ENCODE measurements at regions not wholly inside any gene's neighbourhood (a gene's known extent, or its start where the extent isn't known, plus 50 kb on each side); places are given as distances from the start of the nearest gene placed in this dataset.

- no peak for TF ChIP-seq PML (IDR thresholded peaks at IDR 0.05; ENCODE audit: low read length)
Measured at GRCh38 chr3:76961284-76961683, 78.6 kb upstream of the ROBO2 start (continued).

DNA sequence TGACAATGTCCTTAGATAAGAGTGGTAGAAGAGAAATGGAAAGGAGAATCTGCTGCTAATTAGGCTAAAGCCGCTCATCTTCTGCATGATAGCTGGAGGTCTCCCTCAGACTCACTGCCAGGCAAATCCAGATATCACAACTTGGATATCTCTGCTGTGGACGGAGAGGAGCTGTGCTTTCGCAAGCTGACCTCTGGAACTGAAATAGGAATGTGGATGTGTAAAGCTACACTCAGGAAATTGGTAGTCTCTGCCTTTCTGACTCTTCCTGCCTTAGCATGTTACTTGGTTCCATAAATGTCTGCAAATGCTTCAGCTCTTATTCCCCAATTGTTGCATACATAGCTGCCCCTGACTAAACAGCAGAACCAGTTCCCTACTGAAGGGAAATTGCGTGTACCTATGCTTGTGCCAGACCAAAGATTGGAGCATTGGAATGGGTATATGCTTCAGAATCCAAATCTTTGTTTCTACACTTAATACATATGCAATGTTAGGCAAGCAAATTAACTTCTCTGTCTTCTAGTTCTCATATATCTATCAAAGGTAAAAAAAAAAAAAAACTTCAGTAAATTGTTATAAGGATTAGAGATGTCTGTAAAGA is 74.7 kb upstream of the ROBO2 start:
- RAD21 ChIA-PET (ENCODE audit: unreplicated experiment), result no interaction called here
- Histone ChIP-seq H3K27ac (ENCODE audit: control insufficient read depth, insufficient read depth) (no peak overlapping the region), H2AFZ (ENCODE audit: control insufficient read depth, low read depth, low read length) (no peak overlapping the region), H3K4me1 (ENCODE audit: control insufficient read depth, insufficient read depth, low read length) (no peaks in the 10 kb centered on the region), H3K4me3 (no peak overlapping the region), H3K36me3 (ENCODE audit: control insufficient read depth in 2 of 2, insufficient read depth in 2 of 2, low read length in 1 of 2) (no peaks in the 10 kb centered on the region), H3K4me2 (ENCODE audit: control insufficient read depth, insufficient read depth) (no peak overlapping the region), H3K9me3 (replicated peaks; ENCODE audit: control insufficient read depth, insufficient read depth, low read length) (no peaks in the 10 kb centered on the region), H4K20me1 (ENCODE audit: control insufficient read depth, insufficient read depth) (no peaks in the 10 kb centered on the region), H3K27me3 (replicated peaks in 1 of 2; ENCODE audit: control insufficient read depth in 2 of 2, insufficient read depth in 2 of 2, low read length in 1 of 2) (no peaks in the 10 kb centered on the region), H3K79me2 (ENCODE audit: control insufficient read depth, insufficient read depth, low read length) (no peaks in the 10 kb centered on the region), H3K9ac (ENCODE audit: control insufficient read depth, insufficient read depth, low read length) (no peak overlapping the region)
- POLR2A ChIA-PET, result no interaction called here
- WGBS (ENCODE audit: insufficient coverage, insufficient replicate concordance, low lambda C conversion rate, missing lambda C conversion rate), result 10% methylated on average over 4 of the region's 4 CpGs
- no peak for FAIRE-seq
- no peak for DNase-seq (ENCODE audit: low read depth, low spot score)
- ATAC-seq, result no peak
- no TSS peak for BruUV-seq (replicated peaks)
- in situ Hi-C loops (cut with MboI), result no loop called here
- SMC1A ChIA-PET (ENCODE audit: uncharacterized antibody, unreplicated experiment), result interaction anchor here (1.4 kb wide), 1 partner anchor 32 kb away, joined by 3 read pairs; no protein-coding TSS in a partner anchor
- intact Hi-C loops (cut with micrococcal nuclease; ENCODE audit: unreplicated experiment), result no loop called here
- CTCF ChIA-PET, result interaction anchor here (1.5 kb wide), 1 partner anchor 55 kb away, joined by 3 read pairs; no protein-coding TSS in a partner anchor
- TF ChIP-seq E2F8 (IDR thresholded peaks at IDR 0.05; ENCODE audit: low read depth, partially characterized antibody) (no peak), ZSCAN29 (IDR thresholded peaks at IDR 0.05) (no peak), NKRF (conservative IDR thresholded peaks at IDR 0.05) (no peak), CBFB (IDR thresholded peaks at IDR 0.05; ENCODE audit: low read depth) (no peak), E4F1 (IDR thresholded peaks at IDR 0.05; ENCODE audit: borderline replicate concordance, partially characterized antibody) (no peak), RELA (IDR thresholded peaks at IDR 0.05; ENCODE audit: borderline replicate concordance, partially characterized antibody) (no peak), HDAC6 (IDR thresholded peaks at IDR 0.05; ENCODE audit: unreplicated experiment) (no peak), ZNF384 (IDR thresholded peaks at IDR 0.05; ENCODE audit: borderline replicate concordance, low read depth, low read length) (no peak), TCF12 (IDR thresholded peaks at IDR 0.05; ENCODE audit: low read depth, low read length) (no peak), NRF1 (conservative IDR thresholded peaks at IDR 0.05; ENCODE audit: low read depth, low read length) (no peak), TBL1XR1 (IDR thresholded peaks at IDR 0.05; ENCODE audit: low read depth, low read length) (no peak), BRCA1 (IDR thresholded peaks at IDR 0.05; ENCODE audit: low read depth, low read length) (no peak)
- TF ChIP-seq, protein P1, sequence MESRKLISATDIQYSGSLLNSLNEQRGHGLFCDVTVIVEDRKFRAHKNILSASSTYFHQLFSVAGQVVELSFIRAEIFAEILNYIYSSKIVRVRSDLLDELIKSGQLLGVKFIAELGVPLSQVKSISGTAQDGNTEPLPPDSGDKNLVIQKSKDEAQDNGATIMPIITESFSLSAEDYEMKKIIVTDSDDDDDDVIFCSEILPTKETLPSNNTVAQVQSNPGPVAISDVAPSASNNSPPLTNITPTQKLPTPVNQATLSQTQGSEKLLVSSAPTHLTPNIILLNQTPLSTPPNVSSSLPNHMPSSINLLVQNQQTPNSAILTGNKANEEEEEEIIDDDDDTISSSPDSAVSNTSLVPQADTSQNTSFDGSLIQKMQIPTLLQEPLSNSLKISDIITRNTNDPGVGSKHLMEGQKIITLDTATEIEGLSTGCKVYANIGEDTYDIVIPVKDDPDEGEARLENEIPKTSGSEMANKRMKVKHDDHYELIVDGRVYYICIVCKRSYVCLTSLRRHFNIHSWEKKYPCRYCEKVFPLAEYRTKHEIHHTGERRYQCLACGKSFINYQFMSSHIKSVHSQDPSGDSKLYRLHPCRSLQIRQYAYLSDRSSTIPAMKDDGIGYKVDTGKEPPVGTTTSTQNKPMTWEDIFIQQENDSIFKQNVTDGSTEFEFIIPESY (IDR thresholded peaks at IDR 0.05), result no peak
